Esophagus muscularis mucosa (tissue), 4 donors: ENCODE measurements at regions not wholly inside any gene's neighbourhood (a gene's known extent, or its start where the extent isn't known, plus 50 kb on each side); places are given as distances from the start of the nearest gene placed in this dataset.

Experiments used
- DNase-seq: peaks from one replicate; pipeline ENCODE4 v3.0.0-alpha.2; 2017; ENCODE audit errors: extremely low spot score
- H3K27ac ChIP-seq, 4 donors: fragments of 200-600 bp; sonication (generic); replicated peaks in 1 of 4; 1 replicate in 3 of 4; 2 replicates in 1 of 4; pipeline ENCODE4 v1.5.1; 2016 to 2019; ENCODE audit warnings: mild to moderate bottlenecking in 1 of 4
- H3K27me3 ChIP-seq, 4 donors: fragments of 200-600 bp; sonication (generic); one replicate each; pipeline versions ENCODE4 v1.5.1 to v1.6.0; 2016 to 2019
- H3K36me3 ChIP-seq, 4 donors: fragments of 200-600 bp; sonication (generic); one replicate each; pipeline ENCODE4 v1.5.1; 2016 to 2019
- H3K4me1 ChIP-seq, 4 donors: fragments of 200-600 bp; sonication (generic); one replicate each; pipeline ENCODE4 v1.5.1; 2016 to 2019
- H3K4me3 ChIP-seq, 4 donors: fragments of 200-600 bp; sonication (generic); 1 replicate in 2 of 4; 2 replicates in 2 of 4; pipeline ENCODE4 v1.5.1; 2016 to 2019; ENCODE audit warnings: mild to moderate bottlenecking in 4 of 4, moderate library complexity in 1 of 4
- H3K9me3 ChIP-seq, 4 donors: fragments of 200-600 bp; sonication (generic); 1 replicate in 3 of 4; 2 replicates in 1 of 4; pipeline ENCODE4 v1.5.1; 2016 to 2019
- CTCF ChIP-seq, 3 experiments: fragments of 200-600 bp in 2 of 3; fragments of 450-650 bp in 1 of 3; sonication (generic) in 2 of 3; IDR thresholded peaks; one replicate each; pipeline ENCODE4 v1.5.1; 2017 to 2019; ENCODE audit warnings: antibody characterized with exemption in 3 of 3, mild to moderate bottlenecking in 2 of 3, moderate library complexity in 1 of 3
- EP300 ChIP-seq: sonication (generic); formaldehyde crosslinking; IDR thresholded peaks from one replicate; pipeline ENCODE4 v1.6.1; 2017; ENCODE audit warnings: antibody characterized with exemption
- POLR2A ChIP-seq: fragments of 450-650 bp; IDR thresholded peaks from one replicate; pipeline ENCODE4 v1.6.1; 2017; ENCODE audit warnings: antibody characterized with exemption, moderate library complexity, mild to moderate bottlenecking, low read depth
- POLR2AphosphoS5 ChIP-seq, 2 donors: sonication (generic); formaldehyde crosslinking; IDR thresholded peaks; one replicate each; pipeline ENCODE4 v1.6.1; 2017; ENCODE audit warnings: antibody characterized with exemption in 2 of 2
- WGBS: methylation state at CpG from one replicate; pipeline ENCODE4 v1.1.5; 2018; 5-methylcytosine and 5-hydroxymethylcytosine counted together
- intact Hi-C: fragments of 100-400 bp; cut with DNase I; formaldehyde crosslinking; loops from one replicate; pipeline ENCODE4 v1.15.1; 2023

- intact Hi-C loops, result no loop called here
- 54% methylated on average over 2 of the region's 2 CpGs for WGBS
- DNase-seq, result no peak
- Histone ChIP-seq H3K36me3 (no peaks in the 10 kb centered on the region), H3K27me3 (no peaks in the 10 kb centered on the region), H3K4me1 (no peaks in the 10 kb centered on the region), H3K9me3 (peaks cover 0 to 6% (median 0%) of the 10 kb centered on the region in 4 donors), H3K4me3 (no peak overlapping the region), H3K27ac (no peak overlapping the region)
- no peak for TF ChIP-seq EP300
- TF ChIP-seq POLR2A, result no peak
- TF ChIP-seq POLR2AphosphoS5 (IDR thresholded peaks at IDR 0.05), result no peak
- TF ChIP-seq CTCF (IDR thresholded peaks at IDR 0.05), result no peak
Observed at GRCh38 chr9:1208157-1208556, 158.0 kb downstream of the DMRT2 start.

GRCh38 chr9:1210954-1211353, 160.8 kb downstream of the DMRT2 start:
- no peaks in the 10 kb centered on the region for H3K27me3 ChIP-seq
- H3K4me1 ChIP-seq, result no peaks in the 10 kb centered on the region
- no peak for DNase-seq
- H3K9me3 ChIP-seq, result peaks cover 0 to 6% (median 0%) of the 10 kb centered on the region in 4 donors
- H3K36me3 ChIP-seq, result no peaks in the 10 kb centered on the region
- TF ChIP-seq EP300, result no peak
- TF ChIP-seq CTCF (IDR thresholded peaks at IDR 0.05), result no peak
- TF ChIP-seq POLR2AphosphoS5 (IDR thresholded peaks at IDR 0.05), result no peak
- no peak for TF ChIP-seq POLR2A
- intact Hi-C loops, result no loop called here
- no peak overlapping the region for H3K4me3 ChIP-seq
- WGBS, result 84% methylated on average over 3 of the region's 3 CpGs
- no peak overlapping the region for H3K27ac ChIP-seq

- H3K9me3 ChIP-seq, result no peaks in the 10 kb centered on the region
- WGBS, result 74% methylated on average over 2 of the region's 2 CpGs
- H3K36me3 ChIP-seq, result no peaks in the 10 kb centered on the region
- intact Hi-C loops, result no loop called here
- TF ChIP-seq POLR2AphosphoS5 (IDR thresholded peaks at IDR 0.05), result no peak
- no peak for TF ChIP-seq POLR2A
- no peak for TF ChIP-seq EP300
- no peak for TF ChIP-seq CTCF (IDR thresholded peaks at IDR 0.05)
- H3K4me3 ChIP-seq, result no peak overlapping the region
- no peaks in the 10 kb centered on the region for H3K27me3 ChIP-seq
- no peak overlapping the region for H3K27ac ChIP-seq
- H3K4me1 ChIP-seq, result no peaks in the 10 kb centered on the region
- no peak for DNase-seq
Observed at GRCh38 chr9:1216532-1216931, 166.4 kb downstream of the DMRT2 start.

GRCh38 chr9:1217076-1217475, 166.9 kb downstream of the DMRT2 start:
- WGBS, result 48% methylated on average over 5 of the region's 5 CpGs

More at GRCh38 chr9:1217076-1217475, 166.9 kb downstream of the DMRT2 start:
- TF ChIP-seq EP300, result no peak
- TF ChIP-seq POLR2A, result no peak
- no peak for TF ChIP-seq POLR2AphosphoS5 (IDR thresholded peaks at IDR 0.05)
- TF ChIP-seq CTCF (IDR thresholded peaks at IDR 0.05), result no peak
- Histone ChIP-seq H3K4me3 (no peak overlapping the region), H3K9me3 (no peaks in the 10 kb centered on the region), H3K4me1 (no peaks in the 10 kb centered on the region), H3K36me3 (no peaks in the 10 kb centered on the region), H3K27ac (no peak overlapping the region), H3K27me3 (no peaks in the 10 kb centered on the region)
- no peak for DNase-seq
- intact Hi-C loops, result no loop called here
